HEK293 (cell line): ENCODE measurements at regions not wholly inside any gene's neighbourhood (a gene's known extent, or its start where the extent isn't known, plus 50 kb on each side); places are given as distances from the start of the nearest gene placed in this dataset.

Experiments
- CTCF ChIP-seq: fragments of 450-650 bp; formaldehyde crosslinking; IDR thresholded peaks from 2 replicates; pipeline ENCODE4 v1.5.1; 2016; ENCODE audit warnings: missing biosample characterization, missing genetic modification characterization
- GLI4 ChIP-seq: fragments of 450-650 bp; formaldehyde crosslinking; IDR thresholded peaks from 2 replicates; pipeline ENCODE4 v1.5.1; 2016; ENCODE audit warnings: missing biosample characterization, missing genetic modification characterization
- SP2 ChIP-seq: fragments of 450-650 bp; formaldehyde crosslinking; IDR thresholded peaks from 2 replicates; pipeline ENCODE4 v1.5.1; 2016; ENCODE audit warnings: missing biosample characterization, missing genetic modification characterization
- ZNF274 ChIP-seq, 2 experiments: fragments of 200-500 bp in 1 of 2; fragments of 450-650 bp in 1 of 2; sonication (Bioruptor generic) in 1 of 2; formaldehyde crosslinking in 1 of 2; IDR thresholded peaks; 2 replicates each; pipeline versions ENCODE4 v1.5.1 to v1.6.1; 2014 to 2016; ENCODE audit warnings: borderline replicate concordance in 1 of 2, inconsistent platforms in 1 of 2, low read length in 1 of 2, missing biosample characterization in 1 of 2, missing genetic modification characterization in 1 of 2
- ZNF324 ChIP-seq: fragments of 450-650 bp; formaldehyde crosslinking; IDR thresholded peaks from 2 replicates; pipeline ENCODE4 v1.5.1; 2016; ENCODE audit warnings: missing biosample characterization, missing genetic modification characterization
- ZNF350 ChIP-seq: fragments of 450-650 bp; formaldehyde crosslinking; IDR thresholded peaks from 2 replicates; pipeline ENCODE4 v1.5.0; 2017; ENCODE audit warnings: missing biosample characterization, mild to moderate bottlenecking, missing genetic modification characterization
- ZNF600 ChIP-seq: fragments of 450-650 bp; formaldehyde crosslinking; IDR thresholded peaks from 2 replicates; pipeline ENCODE4 v1.5.1; 2016; ENCODE audit warnings: missing biosample characterization, missing genetic modification characterization
- ZNF629 ChIP-seq: fragments of 450-650 bp; formaldehyde crosslinking; IDR thresholded peaks from 2 replicates; pipeline ENCODE4 v1.5.1; 2017; ENCODE audit warnings: missing biosample characterization, missing genetic modification characterization
- ZNF670 ChIP-seq: fragments of 450-650 bp; formaldehyde crosslinking; IDR thresholded peaks from 2 replicates; pipeline ENCODE4 v1.5.1; 2016; ENCODE audit warnings: missing biosample characterization, missing genetic modification characterization, low read depth
- ZNF768 ChIP-seq: fragments of 450-650 bp; formaldehyde crosslinking; IDR thresholded peaks from 2 replicates; pipeline ENCODE4 v1.5.1; 2018; ENCODE audit warnings: missing biosample characterization, mild to moderate bottlenecking, missing genetic modification characterization
- ZNF776 ChIP-seq: fragments of 450-650 bp; formaldehyde crosslinking; IDR thresholded peaks from 2 replicates; pipeline ENCODE4 v1.5.0; 2017; ENCODE audit warnings: missing biosample characterization, missing genetic modification characterization, borderline replicate concordance
- ZNF777 ChIP-seq: fragments of 450-650 bp; formaldehyde crosslinking; IDR thresholded peaks from 2 replicates; pipeline ENCODE4 v1.5.1; 2017; ENCODE audit warnings: missing biosample characterization, missing genetic modification characterization, borderline replicate concordance
- ZSCAN23 ChIP-seq: fragments of 450-650 bp; formaldehyde crosslinking; IDR thresholded peaks from 2 replicates; pipeline ENCODE4 v1.5.1; 2016; ENCODE audit warnings: missing biosample characterization, missing genetic modification characterization

GRCh38 chr15:38072348-38073177 is 138.1 kb downstream of the TMCO5A start:
- TF ChIP-seq GLI4 (tag by site-specific recombination), result no peak
- TF ChIP-seq CTCF (tag by site-specific recombination), result no peak
- TF ChIP-seq ZNF600 (tag by site-specific recombination), result peak; percentile 55; the same call in 1 of the 2 replicates
- no peak for TF ChIP-seq ZNF274 (IDR thresholded peaks at IDR 0.05; ENCODE audit: low read length)
- no peak for TF ChIP-seq ZNF274 (tag by site-specific recombination; IDR thresholded peaks at IDR 0.05; ENCODE audit: borderline replicate concordance)
- no peak for TF ChIP-seq ZNF768 (tag by site-specific recombination)
- TF ChIP-seq SP2 (tag by site-specific recombination), result no peak
- no peak for TF ChIP-seq ZNF350
- no peak for TF ChIP-seq ZNF777 (tag by site-specific recombination)
- TF ChIP-seq ZNF776 (tag by site-specific recombination), result no peak
- peak; percentile 69 for TF ChIP-seq ZNF629 (tag by site-specific recombination)
- no peak for TF ChIP-seq ZNF324 (tag by site-specific recombination)
- no peak for TF ChIP-seq ZSCAN23
- no peak for TF ChIP-seq ZNF670 (tag by site-specific recombination)
